Peyer's patch (tissue), 4 donors: ENCODE measurements at regions not wholly inside any gene's neighbourhood (a gene's known extent, or its start where the extent isn't known, plus 50 kb on each side); places are given as distances from the start of the nearest gene placed in this dataset.

Source experiments
- DNase-seq, 3 donors: peaks; one replicate each; pipeline ENCODE4 v3.0.0-alpha.2; 2017 to 2019
- H3K27ac ChIP-seq, 4 donors: fragments of 200-600 bp; sonication (generic); one replicate each; pipeline ENCODE4 v1.5.1; 2016 to 2019
- H3K27me3 ChIP-seq, 2 donors: fragments of 200-600 bp; sonication (generic); one replicate each; pipeline ENCODE4 v1.5.1; 2019
- H3K36me3 ChIP-seq, 3 donors: fragments of 200-600 bp; sonication (generic); one replicate each; pipeline ENCODE4 v1.5.1; 2016 to 2019
- H3K4me1 ChIP-seq, 4 donors: fragments of 200-600 bp; sonication (generic); one replicate each; pipeline ENCODE4 v1.5.1; 2016 to 2019
- H3K4me3 ChIP-seq, 4 donors: fragments of 200-600 bp; sonication (generic); 1 replicate in 3 of 4; 2 replicates in 1 of 4; pipeline ENCODE4 v1.5.1; 2016 to 2019; ENCODE audit warnings: mild to moderate bottlenecking in 1 of 4
- H3K9me3 ChIP-seq, 4 donors: fragments of 200-600 bp; sonication (generic); one replicate each; pipeline ENCODE4 v1.5.1; 2016 to 2019; ENCODE audit warnings: mild to moderate bottlenecking in 1 of 4
- CTCF ChIP-seq, 6 experiments: fragments of 450-650 bp in 4 of 6; fragments of 200-600 bp in 2 of 6; sonication (generic) in 1 of 6; IDR thresholded peaks; one replicate each; pipeline ENCODE4 v1.5.1; 2017 to 2019; ENCODE audit warnings: antibody characterized with exemption in 6 of 6, mild to moderate bottlenecking in 3 of 6, moderate library complexity in 1 of 6
- POLR2A ChIP-seq, 2 donors: fragments of 450-650 bp; IDR thresholded peaks; one replicate each; pipeline ENCODE4 v1.5.1; 2017; ENCODE audit warnings: antibody characterized with exemption in 2 of 2, mild to moderate bottlenecking in 2 of 2, moderate library complexity in 2 of 2

GRCh38 chr12:4223273-4223845, 50.2 kb upstream of the CCND2 start:
- TF ChIP-seq CTCF (IDR thresholded peaks at IDR 0.05) (no peak), POLR2A (IDR thresholded peaks at IDR 0.05) (no peak)

GRCh38 chr12:4221258-4221620, 52.3 kb upstream of the CCND2 start:
- H3K9me3 ChIP-seq, result no peaks in the 10 kb centered on the region

More at GRCh38 chr12:4223273-4223845, 50.2 kb upstream of the CCND2 start:
- Histone ChIP-seq H3K36me3 (no peaks in the 10 kb centered on the region), H3K9me3 (no peaks in the 10 kb centered on the region), H3K27me3 (no peaks in the 10 kb centered on the region), H3K4me1 (no peaks in the 10 kb centered on the region), H3K27ac (no peak overlapping the region), H3K4me3 (no peak overlapping the region)
- DNase-seq, result no peak

GRCh38 chr12:4220536-4221257, 52.9 kb upstream of the CCND2 start:
- Histone ChIP-seq H3K4me3 (no peak overlapping the region), H3K36me3 (no peaks in the 10 kb centered on the region), H3K9me3 (no peaks in the 10 kb centered on the region), H3K27ac (no peak overlapping the region), H3K4me1 (no peaks in the 10 kb centered on the region), H3K27me3 (no peaks in the 10 kb centered on the region)
- TF ChIP-seq POLR2A (IDR thresholded peaks at IDR 0.05) (no peak), CTCF (IDR thresholded peaks at IDR 0.05) (no peak)
- DNase-seq, result no peak

More at GRCh38 chr12:4221258-4221620, 52.3 kb upstream of the CCND2 start:
- H3K4me3 ChIP-seq, result no peak overlapping the region
- no peak overlapping the region for H3K27ac ChIP-seq
- no peaks in the 10 kb centered on the region for H3K4me1 ChIP-seq
- no peaks in the 10 kb centered on the region for H3K36me3 ChIP-seq
- TF ChIP-seq CTCF (IDR thresholded peaks at IDR 0.05), result no peak
- no peak for TF ChIP-seq POLR2A (IDR thresholded peaks at IDR 0.05)
- no peak for DNase-seq
- H3K27me3 ChIP-seq, result no peaks in the 10 kb centered on the region

GRCh38 chr12:4217091-4217490, 56.5 kb upstream of the CCND2 start:
- Histone ChIP-seq H3K4me3 (no peak overlapping the region), H3K9me3 (no peaks in the 10 kb centered on the region)
- TF ChIP-seq POLR2A (IDR thresholded peaks at IDR 0.05) (no peak), CTCF (IDR thresholded peaks at IDR 0.05) (no peak)

GRCh38 chr12:4216187-4216927, 57.2 kb upstream of the CCND2 start:
- Histone ChIP-seq H3K4me3 (no peak overlapping the region), H3K4me1 (no peaks in the 10 kb centered on the region), H3K36me3 (no peaks in the 10 kb centered on the region), H3K9me3 (no peaks in the 10 kb centered on the region), H3K27me3 (no peaks in the 10 kb centered on the region), H3K27ac (no peak overlapping the region)
- TF ChIP-seq CTCF (IDR thresholded peaks at IDR 0.05) (no peak), POLR2A (IDR thresholded peaks at IDR 0.05) (no peak)
- DNase-seq, result no peak

More at GRCh38 chr12:4217091-4217490, 56.5 kb upstream of the CCND2 start:
- Histone ChIP-seq H3K4me1 (no peaks in the 10 kb centered on the region), H3K36me3 (no peaks in the 10 kb centered on the region), H3K27me3 (no peaks in the 10 kb centered on the region), H3K27ac (no peak overlapping the region)
- peak in 1 of 3 donors; percentile 27 for DNase-seq
